IPS DF 4.7 (cell line): ENCODE measurements at regions not wholly inside any gene's neighbourhood (a gene's known extent, or its start where the extent isn't known, plus 50 kb on each side); places are given as distances from the start of the nearest gene placed in this dataset.

Source experiments
- DNase-seq: peaks from one replicate; pipeline ENCODE4 v3.0.0-alpha.2; 2013; ENCODE audit warnings: low spot score; ENCODE audit errors: extremely low read depth

DNA sequence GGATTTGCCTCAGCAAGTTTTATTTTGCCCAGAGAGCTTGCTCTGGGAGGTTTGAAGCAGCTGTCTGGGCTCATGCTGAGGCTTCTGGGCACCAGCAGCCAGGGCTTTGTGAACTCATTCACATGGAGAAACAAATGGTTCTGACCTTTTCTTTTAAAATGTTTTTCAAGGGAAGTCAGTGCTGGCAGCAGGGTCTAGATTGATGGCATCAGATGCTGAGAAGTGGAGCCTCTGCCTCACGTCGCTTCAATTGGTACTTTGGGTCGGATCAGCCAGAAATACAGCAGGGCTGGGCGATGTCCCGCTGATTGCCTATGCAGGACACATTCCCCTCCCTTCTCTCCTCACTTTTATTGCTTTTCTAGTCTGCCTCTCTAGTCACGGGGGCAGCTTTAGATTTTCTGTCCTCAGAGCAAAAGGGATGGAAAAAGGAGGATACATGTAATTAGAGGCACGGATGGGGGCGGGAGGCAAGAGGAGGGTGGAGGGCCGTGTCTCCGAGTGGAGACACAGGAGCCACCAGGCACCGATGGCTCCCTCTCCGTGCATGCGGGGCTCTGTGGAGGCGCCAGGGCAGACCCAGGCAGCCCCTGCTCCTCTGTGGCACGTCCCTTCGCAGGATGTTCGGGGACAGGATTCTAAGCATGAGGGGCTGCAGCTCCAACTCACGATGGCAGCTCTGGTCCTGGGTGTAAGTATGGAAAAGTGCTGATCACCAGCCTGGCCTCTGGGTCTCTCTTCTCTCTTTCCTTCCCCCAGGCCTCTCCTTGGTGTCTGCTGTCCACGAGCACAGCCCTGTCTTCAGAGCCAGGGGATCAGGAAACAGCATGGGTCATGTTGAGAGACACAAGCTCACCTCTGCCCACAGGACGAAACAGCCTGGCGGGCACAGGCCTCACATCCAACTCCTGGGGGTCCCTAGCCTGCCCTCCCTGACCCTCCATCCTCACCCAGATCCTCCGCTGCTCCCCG is 116.1 kb downstream of the FAM43A start:
- DNase-seq: no peak

DNA sequence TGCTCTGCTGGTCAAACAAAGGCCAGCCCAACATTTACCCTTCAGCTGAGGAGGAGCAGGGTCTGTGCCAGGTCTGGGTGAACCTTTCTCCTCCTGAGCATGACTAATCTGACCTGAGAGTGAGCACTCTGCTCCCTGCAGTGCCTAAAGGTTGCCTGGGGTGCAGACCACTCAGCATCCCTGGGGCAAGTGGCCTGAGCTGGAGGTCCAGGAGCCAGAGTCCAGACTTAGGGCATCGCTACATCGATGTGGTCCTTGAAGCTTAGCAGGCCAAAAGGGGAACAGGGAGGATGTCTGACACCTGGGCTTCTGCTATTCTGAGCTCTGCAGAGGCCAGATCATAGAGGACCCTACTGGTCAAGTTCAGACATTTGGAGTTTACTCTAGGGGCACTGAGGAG is 119.1 kb downstream of the FAM43A start:
- no peak for DNase-seq

DNA sequence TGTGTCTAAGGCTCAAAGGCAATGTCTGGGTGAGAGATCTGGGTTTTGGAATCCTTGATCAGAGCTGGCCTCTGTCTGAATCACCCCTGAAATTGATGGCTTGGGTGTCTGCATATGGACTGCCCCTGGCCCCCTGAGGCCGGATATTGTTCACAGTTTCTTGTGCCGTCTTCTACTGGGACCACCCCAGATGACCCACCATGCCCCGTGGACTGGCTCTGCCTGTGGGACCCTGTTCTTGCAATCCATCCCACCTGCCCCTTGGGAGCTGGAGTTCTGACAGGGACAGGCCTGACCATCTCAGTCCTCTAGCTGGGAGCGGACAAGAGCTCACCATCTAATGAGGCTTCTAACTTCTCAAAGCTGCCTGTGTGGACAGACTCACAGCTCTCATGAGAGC is 119.9 kb downstream of the FAM43A start:
- DNase-seq: no peak

DNA sequence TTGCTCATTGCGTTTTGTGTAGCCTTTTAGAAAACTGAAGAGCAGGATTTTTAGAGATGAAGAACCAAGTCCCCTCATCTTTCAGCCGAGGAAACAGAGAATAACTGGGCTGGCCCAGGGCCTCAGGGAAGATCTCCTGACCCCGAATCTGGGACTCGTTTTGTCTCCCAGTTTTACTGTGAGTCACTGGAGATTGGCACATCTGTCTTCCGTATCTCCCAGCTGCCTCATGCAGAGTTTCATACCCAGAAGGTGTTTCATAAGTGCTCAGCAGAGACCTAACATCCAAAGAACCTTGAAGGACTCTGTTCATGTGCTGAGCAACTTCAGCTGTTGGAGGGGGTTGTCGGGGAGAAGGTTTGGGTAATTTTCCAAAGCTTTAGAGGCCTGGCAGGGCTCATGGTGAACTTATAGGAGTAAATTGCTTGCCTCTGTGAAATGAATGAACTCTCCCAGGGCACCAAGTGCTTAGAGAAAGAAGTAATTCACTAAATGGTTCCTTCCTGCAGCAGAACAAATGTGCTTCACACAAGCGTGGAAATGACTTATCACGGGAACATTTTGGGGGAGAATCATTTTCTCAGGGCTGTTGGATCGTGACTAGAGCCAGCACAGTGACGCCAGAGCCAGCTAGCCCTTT is 121.4 kb downstream of the FAM43A start:
- DNase-seq: no peak

DNA sequence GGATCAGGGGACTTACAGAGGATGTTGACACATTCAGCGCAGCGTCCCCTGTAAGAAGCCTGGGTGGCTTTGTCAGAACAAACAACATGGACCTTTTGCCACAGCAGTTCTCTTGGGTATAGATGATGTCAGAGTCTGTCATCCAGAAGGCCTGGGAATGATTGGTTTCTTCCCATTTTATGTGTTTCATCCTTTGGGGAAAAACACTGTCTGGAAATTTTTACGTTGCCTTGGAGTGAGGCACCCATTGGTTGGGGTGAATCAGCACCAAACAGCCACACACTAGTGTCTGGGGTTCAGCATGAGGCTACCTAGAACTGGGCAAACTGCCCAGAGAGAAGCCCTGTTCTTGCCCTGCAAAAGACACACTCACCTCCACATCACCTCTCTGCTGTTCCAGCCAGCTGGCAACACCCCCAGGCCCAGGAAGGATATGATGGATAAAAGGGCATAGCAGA is 123.0 kb downstream of the FAM43A start:
- no peak for DNase-seq

DNA sequence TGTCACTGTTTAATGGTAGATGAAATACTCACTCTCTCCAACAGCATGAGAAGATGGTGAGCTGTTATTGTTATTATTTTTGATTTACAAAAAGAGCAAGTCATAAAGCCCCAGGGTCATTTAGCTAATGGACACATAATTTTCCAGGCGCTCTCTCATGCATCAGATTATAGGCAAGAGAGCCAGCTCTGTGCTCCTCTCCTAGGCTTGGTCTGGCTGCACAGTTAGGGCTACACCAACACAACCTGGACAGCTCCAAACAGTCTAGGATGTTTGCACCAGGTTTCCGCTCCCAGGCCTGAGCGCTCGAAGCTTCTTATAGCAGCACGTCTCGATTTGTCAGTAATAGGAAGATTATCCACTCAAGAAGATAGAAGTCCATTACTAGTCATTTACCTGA is 123.7 kb downstream of the FAM43A start:
- no peak for DNase-seq

DNA sequence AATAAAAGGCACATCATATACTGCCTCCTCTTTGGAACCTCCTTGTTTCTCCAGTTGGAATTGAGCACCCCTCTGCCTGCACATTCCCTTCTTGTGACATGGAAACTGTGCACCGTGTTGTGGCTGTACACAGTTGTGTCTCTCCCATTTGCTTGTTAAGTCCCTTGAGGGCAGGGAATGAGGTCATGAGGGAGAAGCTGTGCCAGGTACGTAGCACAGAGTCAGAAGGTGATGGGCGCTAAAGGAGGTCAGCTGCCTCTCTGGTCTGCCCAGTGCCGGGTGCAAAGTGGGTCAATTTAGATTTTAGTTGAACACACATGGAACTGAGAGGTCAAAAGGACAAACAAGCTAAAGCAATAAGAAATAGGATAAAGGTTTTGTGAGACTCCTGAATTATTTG is 124.4 kb downstream of the FAM43A start:
- no peak for DNase-seq

DNA sequence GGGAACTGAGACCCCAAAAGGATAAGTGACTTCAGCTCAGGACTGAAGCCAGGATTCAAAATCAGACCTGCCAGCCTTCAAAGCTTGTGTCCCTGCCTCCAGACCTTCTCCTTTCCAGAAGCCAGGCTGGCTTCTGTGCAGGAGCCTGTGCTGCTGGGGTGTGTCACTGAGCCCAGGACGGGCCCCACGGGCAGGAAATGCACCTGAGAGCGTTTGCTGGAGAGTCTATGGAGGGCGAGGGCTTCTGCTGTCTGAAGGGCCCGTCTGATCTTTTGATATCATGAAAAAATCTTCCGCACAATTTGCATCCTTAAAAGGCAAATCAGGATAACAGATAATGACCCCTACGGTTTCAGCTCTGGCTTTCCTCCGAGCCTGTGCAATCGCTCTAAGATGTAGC is 125.4 kb downstream of the FAM43A start:
- DNase-seq: no peak

DNA sequence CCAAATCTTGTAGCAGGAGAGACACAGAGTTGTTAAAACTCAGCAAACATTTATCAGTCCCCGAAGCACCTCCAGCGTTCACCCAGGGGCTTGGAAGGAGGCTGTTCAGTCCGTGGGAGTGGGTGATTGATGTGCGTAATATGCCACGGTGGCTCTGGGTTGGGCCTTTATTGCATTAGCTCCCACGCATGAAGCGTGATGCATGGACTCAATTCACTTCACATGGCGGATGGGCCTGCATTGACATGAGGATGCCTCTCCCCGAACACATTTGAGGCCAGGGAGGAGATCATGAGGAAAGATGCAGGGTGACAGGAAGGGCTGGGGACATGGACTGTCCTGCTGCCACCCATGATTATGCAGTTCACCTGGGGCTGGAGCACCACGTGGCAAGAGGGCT is 126.5 kb downstream of the FAM43A start:
- DNase-seq: no peak

DNA sequence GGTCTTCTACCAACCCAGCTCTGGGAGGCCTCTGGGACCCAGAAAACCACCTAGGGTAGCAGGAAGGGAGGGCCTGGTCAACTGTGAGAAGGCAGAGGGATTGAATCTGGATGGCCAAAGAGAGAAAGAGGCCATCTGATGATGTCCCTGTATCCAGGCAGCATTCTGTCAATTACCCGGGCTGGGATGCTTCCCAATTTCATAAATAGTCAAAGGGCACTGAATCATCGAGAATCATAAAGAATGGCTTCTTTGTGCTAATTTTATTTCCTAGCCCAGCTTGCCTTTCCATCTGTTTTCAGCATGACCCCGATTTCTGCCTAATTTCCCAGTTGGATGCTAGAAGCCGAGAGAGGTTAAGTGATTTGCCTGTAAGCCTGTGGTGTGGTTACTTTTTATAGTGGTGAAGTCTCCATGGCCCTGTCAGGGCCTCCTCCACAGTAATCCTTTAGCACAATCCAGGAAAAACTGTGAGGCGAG is 129.2 kb downstream of the FAM43A start:
- no peak for DNase-seq

DNA sequence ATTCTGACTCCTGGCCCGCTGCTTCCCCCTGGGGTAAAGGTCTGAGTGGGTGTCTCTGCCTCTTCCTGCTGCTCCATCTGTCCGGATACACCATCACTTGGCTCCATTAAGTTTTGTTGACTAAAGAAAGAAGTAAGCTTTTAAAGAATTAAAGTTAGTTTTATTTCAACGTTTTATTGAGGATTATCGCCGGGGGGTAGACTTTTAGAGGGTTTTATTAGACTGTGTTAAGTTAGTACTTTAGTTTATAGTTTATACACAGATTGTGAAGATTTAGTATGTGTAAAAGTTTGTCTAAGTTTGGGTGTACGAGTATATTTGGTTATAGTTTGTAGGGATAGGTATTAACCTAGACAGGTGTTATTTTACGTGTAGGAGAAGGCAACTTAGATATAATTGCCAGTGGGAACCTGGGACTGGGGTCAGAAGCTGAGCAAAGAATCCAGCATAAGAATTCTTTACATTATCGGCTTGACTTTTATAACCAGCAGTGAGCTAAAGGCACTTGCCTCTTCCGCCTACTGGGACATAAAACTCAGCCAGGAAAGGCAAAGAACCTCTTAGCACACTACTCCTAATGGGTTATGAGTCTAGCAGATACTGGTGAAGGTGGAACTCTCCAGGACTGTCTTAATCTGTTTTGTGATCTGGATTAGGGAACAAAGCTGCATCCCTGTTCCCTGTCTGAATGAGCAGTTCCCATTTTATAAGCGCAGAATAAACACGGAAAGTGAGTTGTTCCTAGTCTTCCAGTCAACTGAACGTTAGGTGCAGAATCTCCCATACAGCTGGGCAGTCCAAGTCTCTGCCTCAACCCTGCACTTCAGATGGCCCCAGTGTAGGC is 131.3 kb downstream of the FAM43A start:
- no peak for DNase-seq

DNA sequence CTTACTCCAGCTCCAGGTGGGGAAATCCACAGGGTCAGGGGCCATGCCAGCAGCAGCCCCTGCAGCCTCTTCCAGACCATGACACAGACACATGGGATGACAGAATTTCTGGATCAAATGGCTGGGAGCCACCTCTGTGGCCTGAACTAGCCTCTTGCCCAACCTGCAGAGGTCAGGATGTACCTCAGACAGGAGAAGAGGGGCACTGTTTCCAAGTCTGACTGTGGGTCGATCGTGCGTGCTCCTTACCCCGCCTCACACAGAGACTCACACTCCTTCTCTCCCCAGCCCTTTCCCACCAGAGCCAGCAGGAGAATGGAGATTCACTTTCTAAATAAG is 131.9 kb downstream of the FAM43A start:
- DNase-seq: no peak

DNA sequence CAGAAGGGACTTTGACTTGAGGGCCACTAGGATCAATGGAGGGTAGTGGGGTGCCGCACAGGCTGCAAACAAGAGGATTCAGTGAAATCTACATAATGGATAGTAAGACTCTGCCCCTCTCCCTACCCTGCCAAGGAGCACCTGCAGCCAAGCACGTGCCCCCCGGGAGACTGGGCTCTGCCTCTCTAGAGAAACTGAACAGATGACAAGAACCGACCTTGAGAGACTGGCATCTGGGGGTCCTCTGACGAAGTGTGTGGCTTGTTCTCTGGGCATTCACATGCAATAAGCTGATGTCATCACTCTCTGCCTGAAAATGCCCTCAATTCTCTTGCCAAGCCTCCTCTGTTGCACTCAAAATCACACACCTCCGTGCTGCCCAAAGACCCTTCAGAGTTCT is 132.3 kb downstream of the FAM43A start:
- no peak for DNase-seq

DNA sequence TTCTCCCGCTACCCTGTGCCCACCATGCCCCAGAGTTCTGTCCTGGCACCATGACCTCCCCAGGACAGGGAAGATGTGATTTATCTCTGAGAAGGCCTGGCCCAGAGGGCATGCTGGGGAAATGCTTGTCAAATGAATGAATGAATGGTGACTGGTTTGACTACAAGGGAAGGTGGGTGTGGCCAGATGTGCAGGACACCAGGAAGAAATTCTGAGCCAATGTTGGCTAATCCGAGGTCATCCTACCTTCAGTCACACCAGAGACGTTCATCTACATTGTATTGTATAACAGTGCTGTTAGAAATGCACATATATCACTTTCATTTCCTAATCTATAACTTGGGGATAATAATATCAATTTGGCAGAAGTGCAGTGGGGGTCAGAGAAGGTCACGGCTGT is 138.4 kb downstream of the FAM43A start:
- no peak for DNase-seq

DNA sequence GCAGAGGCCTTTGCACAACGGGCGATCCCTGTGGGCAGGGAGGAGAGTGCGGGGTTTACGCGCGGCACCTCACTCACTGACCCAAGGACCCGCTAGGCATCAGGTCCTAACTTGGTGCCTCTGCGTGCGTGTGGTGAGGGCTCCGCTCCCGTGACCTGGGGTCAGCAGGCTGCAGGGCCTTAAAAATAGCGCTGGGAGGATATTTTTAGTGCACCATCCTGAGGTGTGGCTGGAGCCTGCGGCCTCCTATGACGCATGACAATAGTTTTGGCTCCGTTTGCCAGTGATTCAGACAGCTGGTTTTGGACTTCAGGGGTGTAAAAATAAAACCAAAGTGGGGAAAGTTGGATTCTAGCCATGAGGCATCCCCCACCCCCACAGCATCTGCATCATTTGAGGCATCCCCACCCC is 139.0 kb downstream of the FAM43A start:
- DNase-seq: no peak

DNA sequence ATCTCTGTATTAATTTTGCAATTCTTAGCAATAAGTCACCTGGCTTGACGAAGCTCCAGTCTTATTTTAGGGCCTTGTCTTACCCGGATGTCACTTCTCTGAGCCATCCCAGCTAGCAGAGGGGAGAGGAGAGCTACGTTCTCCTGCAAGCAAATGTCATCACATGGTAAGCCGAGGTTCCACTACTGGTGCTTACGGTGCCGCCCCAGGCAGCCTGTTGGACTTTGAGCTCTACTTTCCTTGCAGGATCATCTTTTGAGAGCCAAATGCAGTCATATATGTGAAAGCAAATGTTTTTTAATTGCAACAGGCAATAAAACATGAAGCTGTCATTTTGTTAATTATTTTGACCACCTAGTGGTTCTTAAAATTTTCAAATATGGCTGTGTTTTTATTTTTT is 140.9 kb downstream of the FAM43A start:
- no peak for DNase-seq

DNA sequence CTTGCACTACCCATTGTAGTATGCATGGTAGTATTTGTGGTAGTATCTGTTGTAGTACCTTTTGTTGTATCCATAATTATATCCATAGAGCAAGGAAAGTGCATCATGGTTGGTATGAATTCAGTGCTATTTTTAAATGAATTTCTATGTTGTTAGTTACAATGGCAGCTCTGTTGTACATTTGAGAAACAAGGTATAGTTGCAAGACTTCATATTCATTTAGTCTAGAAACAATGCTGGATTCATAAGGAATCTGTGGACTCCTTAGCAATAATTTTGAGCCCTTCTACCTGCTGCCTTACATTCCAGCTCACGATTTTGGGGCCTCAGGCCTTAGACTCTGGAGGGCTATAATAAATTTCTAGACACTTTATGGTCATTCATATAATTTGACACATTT is 141.8 kb downstream of the FAM43A start:
- DNase-seq: no peak

DNA sequence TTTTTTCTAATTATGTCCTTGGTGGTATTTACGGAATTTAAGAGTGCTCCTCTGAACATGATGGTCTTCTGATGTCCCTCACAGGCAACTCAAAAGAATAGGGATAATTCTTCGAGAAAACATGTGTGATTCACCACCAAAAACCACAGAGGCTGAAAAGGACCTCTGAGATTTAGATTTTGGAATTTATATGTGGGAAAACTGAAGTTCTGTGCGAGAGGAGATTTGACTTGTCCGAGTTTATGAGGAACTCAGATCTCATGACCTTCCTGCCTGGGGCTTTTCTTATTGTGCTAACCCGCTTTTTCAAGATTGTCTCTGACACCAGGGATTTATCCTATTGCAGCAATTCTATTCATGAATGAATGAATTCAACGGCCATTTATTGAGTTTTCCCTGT is 142.4 kb downstream of the FAM43A start:
- DNase-seq: no peak

DNA sequence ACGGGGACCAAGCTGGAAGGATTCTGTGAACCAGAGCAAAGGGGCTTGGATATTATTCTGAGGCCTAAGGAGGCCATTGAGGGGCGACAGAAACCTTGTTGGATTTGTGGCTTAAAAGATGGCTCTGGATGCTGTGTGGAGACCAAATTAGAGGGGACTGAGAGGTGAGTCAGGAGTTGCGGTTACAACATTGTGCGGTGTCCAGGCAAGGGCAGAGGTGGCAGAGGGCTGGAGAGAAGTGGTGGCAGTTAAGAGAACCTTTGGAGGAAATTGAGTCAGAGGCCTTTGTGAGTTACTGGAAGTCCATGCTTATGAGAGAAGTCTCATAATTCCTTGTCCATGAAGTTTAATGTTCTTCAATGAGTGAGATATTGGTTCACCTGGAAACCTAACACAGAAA is 143.2 kb downstream of the FAM43A start:
- DNase-seq: no peak

DNA sequence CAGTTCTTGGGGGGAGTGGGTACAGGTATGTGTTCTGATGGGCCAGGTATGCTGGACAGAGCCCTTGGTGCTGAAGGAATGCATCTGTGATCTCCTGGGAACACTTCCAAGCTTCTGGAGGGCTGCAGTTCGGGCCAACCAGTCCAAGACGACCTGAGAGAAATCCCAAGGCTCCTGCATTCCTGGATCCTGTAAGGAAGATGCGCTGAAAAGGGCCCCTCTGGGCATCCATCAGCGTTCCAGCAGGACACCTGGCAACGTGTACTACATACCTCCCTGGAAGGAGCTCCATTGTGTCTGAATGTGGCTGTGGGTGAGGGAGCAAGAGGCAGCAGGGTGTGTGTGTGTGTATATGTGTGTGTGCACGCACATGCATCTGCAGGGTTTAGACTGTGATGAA is 144.7 kb downstream of the FAM43A start:
- no peak for DNase-seq

DNA sequence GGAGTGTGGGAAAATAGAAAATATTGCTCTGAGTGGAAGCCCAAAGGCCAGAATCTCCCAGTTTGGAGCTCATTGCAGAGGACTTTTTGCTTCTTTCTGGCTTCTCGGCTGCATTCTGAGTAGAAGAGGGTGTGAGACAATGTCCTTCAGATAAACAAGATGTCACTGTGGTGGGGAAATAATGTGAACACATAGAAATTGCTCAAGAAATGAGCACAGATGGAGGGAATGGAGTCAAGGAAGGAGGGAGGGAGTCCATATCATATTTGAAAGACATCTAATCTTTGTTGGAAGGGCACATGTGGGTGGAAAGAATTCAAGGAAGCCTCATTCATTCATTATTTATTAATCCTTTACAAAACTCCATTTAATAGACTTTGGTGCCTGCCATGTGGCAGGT is 145.3 kb downstream of the FAM43A start:
- DNase-seq: no peak
